Activated B cell treated with CpG ODN at 0.5 μM for 24 hours (primary cell): ENCODE measurements at regions not wholly inside any gene's neighbourhood (a gene's known extent, or its start where the extent isn't known, plus 50 kb on each side); places are given as distances from the start of the nearest gene placed in this dataset.

Experiments
- ATAC-seq: fragments of 200-7000 bp; cut with Tn5 transposase; one replicate; pipeline ENCODE4 v1.10.0; 2021; ENCODE audit warnings: low read depth, mild to moderate bottlenecking, moderate library complexity
- CTCF ChIA-PET: fragments of 350-600 bp; sonication (Branson Sonifier 250); formaldehyde crosslinking; loops from one replicate; lab custom pipeline; 2021; ENCODE audit warnings: antibody characterized with exemption; lab: Charles Lee
- POLR2A ChIA-PET: fragments of 350-600 bp; sonication (Branson Sonifier 250); formaldehyde crosslinking; loops from one replicate; lab custom pipeline; 2021; ENCODE audit warnings: antibody characterized with exemption; lab: Charles Lee
- DNase-seq: peaks from one replicate; pipeline ENCODE4 v3.0.0; 2022
- H3K27ac Mint-ChIP-seq: one replicate; pipeline ENCODE4 v1.8.0; 2020; ENCODE audit warnings: mixed read lengths
- H3K27me3 Mint-ChIP-seq: one replicate; pipeline ENCODE4 v1.8.0; 2021; ENCODE audit warnings: mixed read lengths
- H3K36me3 Mint-ChIP-seq: one replicate; pipeline ENCODE4 v1.8.0; 2021; ENCODE audit warnings: low read depth, mixed read lengths
- H3K4me1 Mint-ChIP-seq: one replicate; pipeline ENCODE4 v1.8.0; 2021; ENCODE audit warnings: mixed read lengths
- H3K4me3 Mint-ChIP-seq: one replicate; pipeline ENCODE4 v1.8.0; 2020; ENCODE audit warnings: mild to moderate bottlenecking, mixed read lengths
- H3K9me3 Mint-ChIP-seq: one replicate; pipeline ENCODE4 v1.8.0; 2020; ENCODE audit warnings: mixed read lengths
- CTCF ChIP-seq: fragments of 200-600 bp; IDR thresholded peaks from one replicate; pipeline ENCODE4 v1.8.0; 2022; ENCODE audit warnings: antibody characterized with exemption, mild to moderate bottlenecking
- intact Hi-C: fragments of 100-400 bp; cut with micrococcal nuclease; formaldehyde crosslinking; loops from one replicate; pipeline ENCODE4 v1.15.1; 2024

GRCh38 chr16:6144463-6144862 lies 1046.9 kb upstream of the EEF2KMT start:
- Mint-ChIP-seq H3K36me3 (no peaks in the 10 kb centered on the region), H3K27ac (no peak overlapping the region), H3K4me3 (no peak overlapping the region), H3K9me3 (peaks cover 6% of the 10 kb centered on the region), H3K4me1 (no peaks in the 10 kb centered on the region), H3K27me3 (no peaks in the 10 kb centered on the region)
- no peak for TF ChIP-seq CTCF
- ATAC-seq (no peak), DNase-seq (no peak)
- ChIA-PET POLR2A (no interaction called here), CTCF (no interaction called here)
- intact Hi-C loops: no loop called here

GRCh38 chr16:6143020-6143419 lies 1045.4 kb upstream of the EEF2KMT start:
- ATAC-seq (no peak), DNase-seq (no peak)
- peaks cover 6% of the 10 kb centered on the region for H3K9me3 Mint-ChIP-seq
- no peak overlapping the region for H3K4me3 Mint-ChIP-seq
- CTCF ChIA-PET: no interaction called here
- no peak overlapping the region for H3K27ac Mint-ChIP-seq
- POLR2A ChIA-PET: no interaction called here
- no peaks in the 10 kb centered on the region for H3K27me3 Mint-ChIP-seq
- H3K36me3 Mint-ChIP-seq: no peaks in the 10 kb centered on the region
- intact Hi-C loops: no loop called here
- TF ChIP-seq CTCF: no peak
- no peaks in the 10 kb centered on the region for H3K4me1 Mint-ChIP-seq

- Mint-ChIP-seq H3K36me3 (no peaks in the 10 kb centered on the region), H3K4me3 (no peak overlapping the region), H3K27ac (no peak overlapping the region), H3K4me1 (no peaks in the 10 kb centered on the region), H3K9me3 (peaks cover 25% of the 10 kb centered on the region), H3K27me3 (no peaks in the 10 kb centered on the region)
- no peak for DNase-seq
- no peak for ATAC-seq
- POLR2A ChIA-PET: no interaction called here
- no peak for TF ChIP-seq CTCF
- CTCF ChIA-PET: no interaction called here
- intact Hi-C loops: no loop called here
Measured at GRCh38 chr16:6133009-6133557, 1035.5 kb upstream of the EEF2KMT start.

GRCh38 chr16:6132121-6132520 lies 1034.5 kb upstream of the EEF2KMT start:
- Mint-ChIP-seq H3K36me3 (no peaks in the 10 kb centered on the region), H3K9me3 (peaks cover 25% of the 10 kb centered on the region), H3K27ac (no peak overlapping the region), H3K4me1 (no peaks in the 10 kb centered on the region), H3K27me3 (no peaks in the 10 kb centered on the region), H3K4me3 (no peak overlapping the region)
- DNase-seq: no peak
- intact Hi-C loops: no loop called here
- ATAC-seq: no peak
- TF ChIP-seq CTCF: no peak
- ChIA-PET POLR2A (no interaction called here), CTCF (no interaction called here)

GRCh38 chr16:6131526-6132050 lies 1034.0 kb upstream of the EEF2KMT start:
- DNase-seq: no peak
- intact Hi-C loops: no loop called here

More at GRCh38 chr16:6131526-6132050, 1034.0 kb upstream of the EEF2KMT start:
- ATAC-seq: no peak
- Mint-ChIP-seq H3K27me3 (no peaks in the 10 kb centered on the region), H3K4me3 (no peak overlapping the region), H3K27ac (no peak overlapping the region), H3K36me3 (no peaks in the 10 kb centered on the region), H3K4me1 (no peaks in the 10 kb centered on the region), H3K9me3 (peaks cover 25% of the 10 kb centered on the region)
- no peak for TF ChIP-seq CTCF
- POLR2A ChIA-PET: no interaction called here
- CTCF ChIA-PET: no interaction called here
